GM19023 (cell line): ENCODE measurements at regions not wholly inside any gene's neighbourhood (a gene's known extent, or its start where the extent isn't known, plus 50 kb on each side); places are given as distances from the start of the nearest gene placed in this dataset.
"Not testable (repeated sequence)": the region's sequence is repeated elsewhere in the genome, so short reads cannot be mapped to it uniquely, and the experiment has no call there.

Experiments used
- ATAC-seq: cut with Tn5 transposase; IDR thresholded peaks from one replicate; pipeline ENCODE4 v1.9.1; 2021; ENCODE audit warnings: mild to moderate bottlenecking, moderate library complexity; ENCODE audit not compliant: unreplicated experiment

DNA sequence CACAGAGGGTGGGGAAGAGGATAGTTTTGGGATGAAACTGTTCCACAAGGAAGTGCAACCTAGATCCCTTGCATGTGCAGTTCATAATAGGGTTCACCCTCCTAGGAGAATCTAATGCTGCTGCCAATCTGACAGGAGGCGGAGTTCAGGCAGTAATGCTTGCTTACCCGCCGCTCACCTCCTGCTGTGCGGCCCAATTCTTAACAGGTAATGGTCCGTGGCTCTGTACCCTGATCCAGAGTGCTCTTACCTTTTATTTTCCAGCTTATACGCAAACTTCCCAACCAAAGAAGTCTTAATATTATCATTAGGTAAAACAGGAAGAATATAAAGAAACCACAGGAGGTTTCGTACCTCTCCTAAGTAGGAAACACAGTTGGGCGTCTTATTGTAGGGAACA, 82.7 kb upstream of the CD302 start:
- no peak for ATAC-seq

DNA sequence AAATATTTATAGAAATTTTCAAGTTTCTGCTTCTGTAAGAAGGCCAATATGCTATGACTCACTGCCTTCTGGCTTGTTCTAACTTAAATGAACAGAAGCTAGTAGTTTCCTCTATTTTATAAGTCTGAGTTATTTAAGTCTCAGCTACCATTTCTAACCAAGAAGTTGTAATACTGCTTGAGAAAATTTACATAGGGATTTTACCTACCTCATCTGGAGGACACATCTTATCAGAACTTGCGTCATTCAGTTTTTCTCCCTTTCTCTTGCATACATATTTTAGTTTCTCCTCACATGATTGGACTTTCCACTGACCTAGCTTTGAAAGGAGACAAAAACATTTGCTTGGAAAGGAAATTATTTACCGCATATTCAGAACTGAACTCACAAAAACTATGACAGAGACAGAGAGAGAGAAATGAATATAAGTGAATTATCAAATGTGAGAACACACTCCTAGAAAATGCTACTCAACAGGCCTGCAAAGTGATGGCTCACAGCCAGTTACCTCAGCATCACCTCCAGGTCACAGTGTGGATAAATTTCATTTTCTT, 81.1 kb upstream of the CD302 start:
- ATAC-seq, result peak; percentile 90

DNA sequence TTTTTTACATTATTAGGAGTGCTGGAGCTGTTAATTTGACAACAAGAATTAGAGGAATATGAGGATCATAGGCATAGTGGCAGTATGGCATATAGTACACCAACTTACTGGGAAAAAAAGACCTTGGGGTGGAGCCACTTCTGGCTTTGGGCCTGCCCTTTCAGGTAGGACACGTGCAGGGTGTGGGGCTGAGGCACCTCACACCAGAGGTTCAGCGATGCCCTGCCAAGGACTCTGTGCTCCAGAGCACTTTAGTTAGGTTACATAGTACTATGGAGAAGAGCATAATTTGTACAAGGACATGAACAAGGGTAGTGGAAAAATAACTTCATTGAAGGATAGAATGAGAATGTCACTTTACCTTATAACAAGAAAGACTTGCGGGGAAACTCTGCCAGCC, 77.1 kb upstream of the CD302 start:
- ATAC-seq, result no peak

DNA sequence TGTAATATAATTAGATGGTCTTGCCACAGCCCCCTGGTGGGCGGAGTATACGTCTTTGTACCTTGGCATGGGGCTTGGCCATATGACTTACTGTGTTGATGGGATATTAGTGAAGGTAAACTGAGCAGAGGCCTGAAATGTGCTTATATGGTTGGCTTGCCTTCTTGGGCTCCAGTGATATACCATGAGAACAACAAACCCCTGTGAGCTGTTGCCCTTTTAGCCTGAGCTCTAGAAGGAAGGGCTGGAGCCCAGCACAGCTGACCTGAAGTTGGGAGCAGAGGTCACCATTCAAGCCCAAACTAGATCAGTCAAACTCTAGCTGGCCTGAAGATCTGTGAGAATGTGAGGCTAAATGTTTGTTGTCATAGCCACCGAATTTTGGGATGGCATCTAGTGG, 75.2 kb upstream of the CD302 start:
- ATAC-seq, result no peak

DNA sequence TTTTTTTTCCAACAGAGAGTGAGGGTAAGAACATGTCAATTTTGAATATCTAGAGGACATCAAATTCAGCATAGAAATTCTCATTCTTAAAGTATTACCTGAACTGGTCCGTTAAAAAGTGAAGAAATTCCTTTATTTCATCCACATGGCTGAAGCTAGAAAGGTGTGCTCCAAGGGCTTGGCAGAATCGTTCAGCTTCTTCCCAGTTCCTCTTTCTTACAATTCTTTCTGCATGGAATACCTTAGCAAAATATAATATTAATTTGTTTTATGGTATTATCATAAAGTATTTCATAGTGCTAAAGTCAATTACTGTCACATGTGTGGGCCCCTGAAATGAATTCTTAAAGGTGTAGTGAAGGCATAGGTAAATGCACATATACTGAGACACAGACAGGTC, 74.3 kb upstream of the CD302 start:
- no peak for ATAC-seq

DNA sequence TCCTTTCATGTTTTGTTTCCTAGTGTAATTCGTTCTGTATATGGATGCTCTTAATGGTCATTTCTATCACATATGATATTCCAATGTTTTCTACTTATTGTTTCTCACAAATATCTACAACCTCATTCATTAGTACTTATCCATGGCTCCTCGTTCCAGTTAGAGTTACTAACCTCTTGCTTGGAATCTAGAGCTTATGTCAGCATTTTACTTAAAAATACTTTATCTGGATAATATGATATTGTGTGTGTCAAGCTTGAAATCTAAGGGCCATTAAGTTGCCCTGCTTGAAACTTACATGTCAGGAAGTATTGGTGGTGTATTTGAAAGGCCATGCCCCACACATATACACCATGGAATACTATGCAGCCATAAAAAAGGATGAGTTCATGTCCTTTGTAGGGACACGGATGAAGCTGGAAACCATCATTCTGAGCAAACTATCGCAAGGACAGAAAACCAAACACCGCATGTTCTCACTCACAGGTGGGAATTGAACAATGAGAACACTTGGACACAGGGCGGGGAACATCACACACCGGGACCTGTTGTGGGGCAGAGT, 70.7 kb upstream of the CD302 start:
- not testable (repeated sequence) for ATAC-seq

DNA sequence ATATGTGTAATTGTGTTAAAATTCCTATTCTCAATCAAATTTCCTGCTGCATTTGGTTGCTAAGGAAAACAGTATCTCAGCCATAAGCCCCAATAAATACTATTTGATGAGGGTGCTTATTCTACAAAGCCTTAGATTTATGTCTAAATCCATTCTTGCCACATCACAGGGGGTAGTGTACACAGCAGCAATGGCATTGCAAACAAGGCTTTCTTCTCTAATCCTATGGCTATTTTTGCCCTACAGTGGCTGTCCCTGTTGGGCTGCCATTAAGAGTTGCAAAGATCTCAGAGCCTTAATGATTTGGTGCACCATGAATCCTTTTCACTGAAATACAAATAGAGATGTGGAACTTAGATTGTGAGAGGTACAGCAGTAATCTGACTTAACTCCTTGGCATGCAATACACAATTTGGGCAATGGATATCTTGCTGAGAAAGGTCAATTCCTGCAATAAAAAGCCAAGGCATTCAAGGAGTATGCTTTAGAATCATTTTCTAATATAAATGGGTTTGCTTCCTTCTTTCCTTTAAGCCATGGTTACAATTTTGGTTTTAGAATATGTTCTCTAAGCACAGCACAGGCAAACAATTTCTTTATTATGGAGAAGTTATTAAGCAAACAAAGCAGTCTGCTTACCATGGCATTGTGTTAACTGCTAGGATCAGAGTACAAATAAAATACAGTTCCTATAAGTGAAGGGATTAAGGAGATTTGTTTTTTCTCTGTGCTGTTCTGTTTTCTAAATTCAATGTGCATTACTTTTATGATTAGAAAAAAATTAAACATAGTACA, 69.8 kb upstream of the CD302 start:
- no peak for ATAC-seq

DNA sequence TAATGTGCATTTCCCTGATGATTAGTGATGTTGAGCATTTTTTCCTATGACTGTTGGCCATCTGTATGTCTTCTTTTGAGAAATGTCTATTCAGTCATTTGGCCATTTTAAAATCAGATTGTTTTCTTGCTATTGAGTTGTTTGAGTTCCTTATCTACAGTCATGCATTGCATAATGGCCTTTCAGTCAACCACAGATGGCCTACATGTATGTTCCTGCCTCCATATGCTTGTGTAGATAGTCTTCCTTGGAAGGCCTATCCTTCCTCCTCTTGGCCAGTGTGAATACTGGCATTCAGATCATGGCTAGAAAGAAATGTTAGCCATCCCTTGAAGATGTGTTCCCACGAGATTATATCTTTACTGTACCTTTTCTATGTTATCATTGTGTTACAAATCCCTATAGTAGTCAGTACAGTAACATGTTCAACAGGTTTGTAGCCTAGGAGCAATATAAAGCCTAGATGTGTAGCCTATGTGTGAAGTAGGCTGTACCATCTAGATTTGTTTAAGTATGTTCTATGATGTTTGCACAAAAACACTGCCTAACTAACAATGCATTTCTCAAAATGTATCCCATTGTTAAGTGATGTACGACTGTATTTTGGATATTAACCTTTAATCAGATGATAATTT, 65.6 kb upstream of the CD302 start:
- ATAC-seq, result no peak

DNA sequence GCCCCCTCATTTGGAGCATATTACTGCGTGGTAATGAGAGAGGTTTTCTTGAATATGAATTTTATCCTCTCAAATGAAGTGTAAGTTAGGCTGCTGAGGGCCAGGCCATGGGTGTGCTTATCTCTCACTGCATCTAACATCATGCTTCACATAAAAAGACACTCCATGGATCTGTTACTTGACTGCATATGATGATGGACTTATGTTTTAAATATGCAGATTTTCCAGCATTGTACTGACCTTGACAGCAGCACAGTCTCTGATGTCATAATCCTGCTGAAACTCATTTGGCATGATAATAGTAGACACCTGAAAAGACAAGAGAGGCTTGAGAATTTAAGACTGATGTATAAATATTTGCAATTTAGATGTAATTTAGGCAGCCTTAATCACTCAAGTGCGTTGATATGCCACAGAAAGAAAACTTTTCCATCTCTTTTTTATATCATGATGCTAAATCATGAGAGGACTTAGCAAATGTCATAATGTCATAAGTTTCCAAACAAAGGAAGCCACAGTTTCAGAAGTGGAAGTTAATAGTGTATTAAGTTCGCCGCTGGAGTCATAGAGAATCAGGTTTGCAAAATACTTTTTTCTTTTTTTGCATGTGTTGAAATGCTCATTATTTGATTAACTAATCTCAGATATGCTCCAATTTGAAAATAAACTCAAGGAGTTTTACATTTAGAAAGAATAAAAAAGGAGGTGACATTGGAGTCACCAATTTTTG, 62.7 kb upstream of the CD302 start:
- no peak for ATAC-seq

DNA sequence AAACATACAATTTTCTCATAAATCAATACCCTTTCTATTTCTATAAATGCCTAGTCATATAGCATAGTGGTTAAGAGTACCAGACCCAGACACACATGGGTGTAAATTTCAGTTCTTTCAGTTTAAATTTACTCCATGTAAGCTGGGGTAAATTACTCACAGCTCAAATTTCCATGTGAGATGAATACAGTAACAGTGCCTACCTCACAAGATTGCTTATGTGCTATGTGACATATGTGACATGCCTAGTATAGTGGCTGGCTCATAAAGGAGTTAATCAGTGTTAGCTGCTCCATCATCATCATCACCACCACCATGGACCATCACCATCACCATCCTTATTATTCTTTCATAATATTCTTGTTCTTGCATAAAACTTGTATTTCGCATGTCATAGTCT, 61.6 kb upstream of the CD302 start:
- no peak for ATAC-seq

DNA sequence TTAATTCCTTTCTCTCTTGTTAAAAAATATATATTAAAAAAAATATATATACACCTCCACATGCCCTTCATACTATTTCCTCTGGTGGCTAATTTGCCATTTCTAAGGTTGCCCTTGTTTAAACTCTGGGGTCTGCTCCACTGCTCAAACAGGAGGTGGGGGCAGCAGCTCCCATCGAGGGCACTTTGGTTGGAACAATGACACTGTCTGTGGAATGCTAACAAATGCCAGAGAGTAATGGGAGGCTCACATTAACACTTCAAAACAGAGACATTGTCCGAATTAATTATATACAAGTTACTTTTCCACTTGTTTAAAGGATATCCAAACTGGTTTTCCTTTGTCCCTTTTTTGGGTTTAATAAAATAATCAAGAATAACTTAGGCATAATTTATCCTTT, 58.8 kb upstream of the CD302 start:
- ATAC-seq, result no peak

DNA sequence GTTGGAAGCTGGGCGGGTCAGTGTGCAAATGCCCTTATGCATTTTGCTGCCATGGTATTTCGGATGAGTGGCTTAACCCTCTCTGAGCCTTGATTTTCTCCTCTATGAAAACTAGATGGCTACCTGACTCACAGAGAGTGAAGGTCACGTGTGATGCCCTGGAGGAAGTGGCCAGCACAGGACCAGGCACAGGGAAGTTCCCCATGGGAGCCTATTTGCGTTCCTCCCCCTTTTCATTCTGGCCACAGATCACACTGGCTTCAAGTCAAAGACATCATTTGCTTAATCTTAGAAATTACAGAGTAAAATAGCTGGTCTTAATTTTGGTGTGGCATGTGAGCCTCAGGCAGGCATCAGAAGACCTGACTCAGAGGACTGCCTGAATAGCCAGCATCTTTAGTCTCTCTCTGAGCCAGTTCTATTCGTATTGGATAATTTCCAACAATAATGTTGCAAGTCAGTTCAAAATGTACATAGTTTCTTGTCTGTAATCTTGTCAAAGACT, 57.6 kb upstream of the CD302 start:
- no peak for ATAC-seq

DNA sequence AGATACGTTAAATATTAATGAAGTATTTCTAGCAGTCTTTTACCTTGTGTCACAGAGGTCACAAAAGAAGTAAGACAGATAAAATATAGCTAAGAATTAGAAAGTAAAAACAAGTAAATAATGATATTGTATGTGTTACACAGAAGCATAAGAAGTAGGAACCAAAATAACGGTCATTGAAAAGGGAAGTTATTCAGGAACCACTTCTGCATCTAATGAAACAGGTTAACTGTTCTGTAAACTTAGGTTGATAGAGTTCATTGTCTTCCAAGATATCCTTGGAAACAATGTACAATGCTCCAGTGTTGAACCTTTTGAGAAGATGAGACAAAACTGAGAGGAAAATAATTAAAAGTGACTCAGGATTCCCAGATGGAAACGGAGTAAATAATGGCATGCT, 57.1 kb upstream of the CD302 start:
- ATAC-seq, result no peak

DNA sequence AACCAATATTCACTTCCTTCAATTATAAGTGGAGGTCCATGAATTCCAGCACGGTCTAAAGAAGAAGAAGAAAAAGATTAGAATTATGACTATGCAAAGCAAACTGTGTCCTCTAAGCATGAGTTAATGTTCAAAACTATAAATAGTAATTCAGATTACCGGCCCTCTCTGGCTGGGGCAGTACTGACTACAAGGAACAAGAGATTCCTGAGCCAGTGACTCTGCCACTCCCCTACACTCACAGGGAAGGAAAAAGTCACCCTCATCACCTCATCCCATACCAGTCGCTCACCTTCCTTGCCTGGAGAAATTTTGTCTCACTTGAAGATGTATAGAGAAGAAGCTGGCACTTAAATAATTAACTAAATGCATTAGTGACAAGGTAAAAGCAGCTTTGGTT, 56.5 kb upstream of the CD302 start:
- ATAC-seq, result no peak

DNA sequence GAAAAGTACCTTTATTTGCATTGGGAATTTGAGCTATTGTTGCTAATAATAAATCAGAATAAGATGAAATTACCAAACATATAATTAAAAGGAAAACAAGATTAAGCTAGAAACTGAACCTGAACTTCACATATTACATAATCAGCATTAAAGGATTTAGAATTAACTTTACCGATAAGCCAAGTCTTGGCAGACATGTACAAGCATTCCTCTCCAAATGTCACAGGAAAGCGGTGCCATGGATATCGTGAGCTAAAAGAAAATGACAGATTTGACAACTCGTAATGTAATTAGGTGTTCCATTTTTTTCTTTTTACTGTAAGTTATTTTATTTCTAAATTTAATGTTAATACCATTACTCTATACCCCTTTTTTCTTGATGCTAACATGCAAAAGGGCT, 55.1 kb upstream of the CD302 start:
- no peak for ATAC-seq

DNA sequence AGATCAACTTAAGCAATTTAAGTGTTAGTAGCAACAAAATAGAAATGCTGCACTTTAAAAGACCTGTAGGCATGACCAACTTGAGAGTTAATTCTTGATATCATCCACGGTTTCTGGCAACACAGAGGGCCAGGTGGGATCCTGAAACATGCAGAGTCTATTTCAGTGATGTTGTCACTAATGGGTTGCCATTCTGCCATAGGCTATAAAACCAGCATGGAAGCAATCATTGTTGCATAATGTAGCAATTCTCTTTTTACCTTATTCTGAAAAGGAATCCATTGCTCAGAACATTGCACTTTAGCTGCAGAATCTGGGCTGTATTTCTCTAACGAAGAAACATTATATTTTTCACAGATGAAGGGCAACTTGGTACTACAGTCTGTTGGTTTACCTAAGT, 53.9 kb upstream of the CD302 start:
- no peak for ATAC-seq

DNA sequence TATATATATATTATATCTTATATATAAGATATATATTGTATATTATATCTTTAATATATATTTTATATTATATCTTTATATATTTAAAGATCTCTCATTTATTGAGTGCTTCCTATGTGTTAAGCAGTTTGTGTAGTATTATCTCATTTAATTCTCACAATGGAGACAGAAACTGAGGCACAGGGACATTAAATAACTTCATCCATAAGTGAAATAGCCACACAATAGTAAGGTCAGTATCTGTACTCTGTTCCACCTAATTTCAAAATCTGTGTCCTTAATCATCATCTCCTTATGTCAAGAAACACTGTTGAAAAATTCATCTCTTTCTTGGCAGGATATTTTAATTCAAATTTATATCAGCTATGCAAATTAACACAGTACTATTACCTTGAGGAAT, 52.8 kb upstream of the CD302 start:
- no peak for ATAC-seq

DNA sequence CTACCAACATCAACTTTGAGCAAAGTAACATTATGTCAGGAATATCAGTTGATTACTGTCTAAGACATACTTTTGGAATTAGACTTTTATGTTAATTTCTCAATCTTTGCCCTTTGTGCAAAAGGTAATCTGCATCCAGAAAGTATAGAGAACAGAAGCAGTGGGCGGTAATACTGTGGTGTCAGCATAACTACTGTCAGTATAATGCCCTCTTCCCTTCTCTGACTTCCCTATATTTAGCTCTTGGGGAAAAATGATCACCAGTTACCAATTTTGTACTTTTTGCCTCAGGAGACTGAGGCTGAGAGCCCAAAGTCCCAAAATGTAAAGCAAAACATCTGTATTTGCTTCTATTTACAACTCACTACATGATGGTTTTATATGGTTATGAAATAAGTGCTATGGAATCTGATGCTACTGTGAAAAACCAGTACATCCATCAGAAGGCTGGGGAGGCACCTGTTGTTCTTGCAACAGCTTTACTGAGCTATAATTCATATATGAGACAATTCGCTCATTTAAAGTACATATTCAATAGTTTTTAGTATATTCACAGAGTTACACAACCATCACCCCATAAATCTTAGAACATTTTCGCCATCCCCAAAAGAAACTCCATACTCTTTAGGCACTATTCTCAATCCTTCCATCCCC, 51.3 kb upstream of the CD302 start:
- ATAC-seq, result no peak
